HG03439 (cell line): ENCODE measurements at regions not wholly inside any gene's neighbourhood (a gene's known extent, or its start where the extent isn't known, plus 50 kb on each side); places are given as distances from the start of the nearest gene placed in this dataset.

ENCODE experiments used
- ATAC-seq: cut with Tn5 transposase; IDR thresholded peaks from one replicate; pipeline ENCODE4 v1.9.1; 2021; ENCODE audit warnings: mild to moderate bottlenecking, moderate library complexity; ENCODE audit not compliant: unreplicated experiment

DNA sequence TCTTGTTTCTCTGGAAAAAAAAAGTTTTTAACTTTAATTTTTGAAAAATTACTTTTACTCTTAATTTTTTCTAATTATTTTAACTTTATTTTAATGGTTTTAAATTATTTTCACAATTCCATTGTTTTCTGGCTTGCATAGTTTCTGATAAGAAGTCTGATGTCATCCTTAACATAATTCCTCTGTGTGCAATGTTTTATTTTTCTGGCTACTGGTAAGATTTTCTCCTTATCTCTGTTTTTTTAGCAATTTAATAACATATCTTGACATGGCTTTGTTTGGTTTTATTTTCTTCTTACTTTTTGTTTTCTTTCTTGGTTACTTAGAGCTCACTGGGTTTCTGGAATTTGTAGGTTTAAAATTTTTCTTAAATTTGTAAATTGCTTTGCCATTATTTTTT, 114.8 kb downstream of the TBXT start:
- no peak for ATAC-seq

DNA sequence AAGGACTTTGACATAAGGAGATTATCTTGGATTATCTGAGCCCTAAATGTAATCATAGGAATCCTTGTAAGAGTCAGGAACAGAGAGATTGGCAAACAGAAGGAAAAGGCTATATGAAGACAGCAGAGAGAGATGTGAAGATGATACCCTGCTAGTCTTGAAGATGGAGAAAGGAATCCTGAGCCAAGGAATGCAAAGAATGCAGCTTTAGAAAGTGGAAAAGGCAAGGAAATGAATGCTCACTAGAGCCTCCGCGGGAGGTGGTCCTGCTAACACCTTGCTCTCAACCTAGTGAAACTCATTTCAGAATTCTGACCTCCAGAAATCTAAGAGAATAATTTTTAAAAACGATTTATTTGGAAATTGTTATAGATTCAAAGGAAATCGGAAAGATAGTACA, 117.1 kb downstream of the TBXT start:
- no peak for ATAC-seq

GRCh38 chr6:166046982-166047381, 120.7 kb downstream of the TBXT start:
- ATAC-seq: no peak

- ATAC-seq: no peak
These were observed 121.4 kb downstream of the TBXT start for GRCh38 chr6:166046226-166046625.

DNA sequence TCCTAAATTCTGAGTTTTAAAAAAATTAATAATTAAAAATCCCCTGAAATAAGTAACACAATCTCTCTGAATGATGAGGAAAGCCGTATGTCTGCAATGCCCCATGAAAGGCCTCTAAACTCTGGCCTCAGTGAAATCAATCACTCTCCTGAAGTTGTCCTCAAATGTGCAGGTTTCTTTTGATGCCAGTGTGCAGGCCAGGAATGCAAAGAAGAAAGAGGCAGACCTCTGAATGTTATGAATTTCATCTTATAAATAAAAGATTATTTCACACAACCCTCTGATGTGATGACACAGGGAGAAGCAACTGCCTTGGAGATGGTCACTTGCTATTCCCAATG, 121.8 kb downstream of the TBXT start:
- ATAC-seq: no peak

DNA sequence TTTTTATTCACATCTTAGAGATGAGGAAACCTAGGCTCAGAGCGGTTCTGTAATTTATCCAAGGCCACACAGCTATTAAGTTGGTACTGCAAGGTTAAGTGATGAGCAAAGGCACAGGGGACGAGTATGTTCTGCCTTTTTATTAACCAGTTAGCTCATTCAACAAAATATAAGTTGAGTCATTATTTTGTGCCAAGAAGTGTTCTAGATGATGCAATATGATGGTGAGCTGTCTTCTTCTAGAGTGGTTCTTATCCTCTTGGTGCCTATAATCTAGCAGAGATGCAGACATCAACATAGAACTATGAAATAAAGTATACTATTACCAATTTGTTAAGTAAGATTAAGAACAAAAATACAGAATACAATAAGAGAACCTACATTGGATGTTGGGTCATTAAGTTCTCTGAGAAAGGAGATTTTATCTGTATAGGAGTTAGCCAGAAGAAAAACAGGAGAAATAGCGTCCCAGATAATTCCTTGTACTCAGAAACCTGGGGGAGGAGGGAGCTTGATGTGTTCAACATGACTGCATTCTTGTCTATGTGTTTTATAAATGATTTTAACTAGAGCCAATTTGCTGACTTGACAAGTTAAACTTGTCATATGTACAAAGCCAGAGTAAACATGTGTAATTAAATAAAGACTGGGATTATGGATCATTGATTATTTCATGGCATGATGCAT, 122.3 kb downstream of the TBXT start:
- no peak for ATAC-seq

DNA sequence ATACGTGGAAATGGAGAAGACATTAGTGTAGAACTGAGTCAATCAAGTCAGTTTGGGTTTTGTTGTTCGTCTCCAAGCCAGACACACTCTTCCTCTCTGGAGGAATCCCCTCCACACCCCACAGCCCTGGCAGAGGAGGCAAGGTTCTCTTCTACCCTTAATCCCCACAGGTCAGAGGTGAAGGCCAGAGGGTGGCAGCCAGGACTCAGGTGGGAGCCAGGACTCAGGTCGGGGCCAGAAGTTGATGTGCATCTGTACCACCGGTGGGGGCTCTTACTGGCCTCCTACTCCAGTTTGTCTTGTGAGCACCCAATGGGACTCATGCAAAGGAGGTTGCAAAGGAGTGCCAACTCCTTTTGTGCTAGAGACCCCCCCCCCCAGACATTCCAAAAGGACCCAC, 126.4 kb downstream of the TBXT start:
- ATAC-seq: no peak

GRCh38 chr6:166040292-166040691, 127.4 kb downstream of the TBXT start:
- ATAC-seq: no peak

GRCh38 chr6:166036316-166037095, 131.1 kb downstream of the TBXT start:
- ATAC-seq: no peak

- no peak for ATAC-seq
These were observed 135.1 kb downstream of the TBXT start for GRCh38 chr6:166032366-166033200.

DNA sequence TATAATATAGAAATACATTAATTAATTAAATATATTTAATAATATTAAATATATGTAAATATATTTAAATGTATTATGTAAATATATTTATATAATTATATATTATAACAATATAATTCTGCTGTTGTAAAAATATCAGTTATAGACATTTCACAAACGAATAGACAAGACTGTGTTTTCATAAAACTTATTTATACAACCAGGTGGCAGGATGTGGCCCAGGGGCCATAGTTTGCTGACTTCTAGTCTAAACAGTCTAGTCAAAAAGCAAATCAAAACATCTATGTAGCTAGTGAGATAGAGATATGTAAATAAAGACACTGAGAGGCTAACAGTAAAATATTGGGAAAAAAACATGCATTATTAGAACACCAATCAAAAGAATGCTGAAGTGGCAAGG, 136.4 kb downstream of the TBXT start:
- no peak for ATAC-seq

DNA sequence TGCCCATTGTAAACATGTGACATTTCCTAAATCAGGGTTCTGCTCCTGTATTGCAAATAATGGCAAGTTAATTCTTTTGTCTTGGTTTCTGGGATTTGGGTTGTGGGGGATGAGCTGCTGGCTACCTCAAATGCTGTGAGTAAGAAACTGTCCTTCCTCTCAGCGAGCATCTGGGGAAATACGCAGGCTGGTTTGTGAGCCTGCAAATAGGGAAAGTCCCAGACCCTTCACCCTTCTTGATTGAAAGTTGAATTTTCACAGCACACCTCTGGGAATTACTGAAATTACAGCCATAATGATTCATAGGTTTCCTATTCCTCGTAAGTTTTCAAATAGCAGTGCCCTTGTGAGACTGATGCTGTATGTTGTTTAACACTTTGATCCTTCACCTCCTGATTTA, 138.1 kb downstream of the TBXT start:
- no peak for ATAC-seq

GRCh38 chr6:166027761-166028160, 139.9 kb downstream of the TBXT start:
- no peak for ATAC-seq

DNA sequence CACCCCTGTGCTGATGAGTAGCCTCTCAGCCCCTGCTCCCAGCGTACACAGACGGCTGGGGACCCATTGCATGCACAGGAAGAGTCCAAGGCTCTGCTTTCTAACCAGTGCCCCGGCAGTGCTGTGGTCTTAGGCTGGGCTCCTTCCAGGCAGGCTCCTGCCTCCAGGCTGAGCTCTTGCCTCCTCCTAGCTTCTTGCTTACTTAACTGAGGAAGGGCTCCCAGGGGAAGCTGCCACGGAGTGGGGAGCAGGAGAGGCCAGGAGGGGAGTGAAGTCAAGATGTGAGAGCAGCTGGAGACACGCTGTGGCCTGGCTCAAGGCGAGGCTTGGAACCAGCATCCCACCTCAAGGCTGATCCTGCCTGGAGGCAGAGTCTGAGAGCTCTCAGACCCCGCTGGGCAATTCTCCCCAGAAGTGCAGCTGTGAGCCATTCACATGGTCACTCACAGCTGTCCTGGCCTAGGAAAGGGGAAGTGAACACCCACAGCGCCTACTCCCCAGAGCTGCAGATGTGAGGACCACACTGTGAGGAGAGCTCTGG, 141.0 kb downstream of the TBXT start:
- ATAC-seq: no peak

DNA sequence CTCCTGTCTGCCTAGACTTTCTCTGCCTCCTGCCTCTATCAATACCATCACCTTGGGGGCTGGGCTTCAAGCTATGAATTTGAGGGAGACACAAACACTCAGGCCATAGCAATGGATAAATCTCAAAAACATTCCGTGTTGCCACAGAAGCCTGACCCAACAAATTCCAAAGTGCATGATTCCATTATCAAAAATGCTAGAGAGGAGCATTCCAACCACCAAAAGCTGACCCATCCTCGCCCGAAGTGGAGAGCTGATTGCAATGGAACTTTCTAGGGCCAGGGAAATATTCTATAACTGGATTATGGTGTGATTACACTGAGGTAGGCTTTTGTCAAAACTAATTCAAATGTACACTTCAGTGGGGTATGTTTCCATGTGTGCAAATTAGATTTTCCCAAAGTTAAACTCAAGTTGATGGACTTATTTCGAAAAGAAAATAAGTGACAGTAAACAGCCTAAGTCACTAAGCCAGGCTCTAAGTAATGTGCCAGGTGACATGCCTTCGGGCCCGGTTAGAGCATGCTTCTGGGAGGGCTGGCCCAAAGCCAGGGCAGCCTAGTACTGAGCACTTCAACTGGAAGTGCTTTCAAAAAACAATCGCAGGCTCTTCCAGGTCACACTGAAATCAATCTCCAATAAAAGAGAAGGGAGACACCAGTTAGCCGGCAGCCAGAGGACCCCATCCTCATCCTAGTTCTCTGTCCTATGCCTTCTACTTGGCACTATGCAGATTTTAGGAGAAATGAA, 142.3 kb downstream of the TBXT start:
- ATAC-seq: no peak

DNA sequence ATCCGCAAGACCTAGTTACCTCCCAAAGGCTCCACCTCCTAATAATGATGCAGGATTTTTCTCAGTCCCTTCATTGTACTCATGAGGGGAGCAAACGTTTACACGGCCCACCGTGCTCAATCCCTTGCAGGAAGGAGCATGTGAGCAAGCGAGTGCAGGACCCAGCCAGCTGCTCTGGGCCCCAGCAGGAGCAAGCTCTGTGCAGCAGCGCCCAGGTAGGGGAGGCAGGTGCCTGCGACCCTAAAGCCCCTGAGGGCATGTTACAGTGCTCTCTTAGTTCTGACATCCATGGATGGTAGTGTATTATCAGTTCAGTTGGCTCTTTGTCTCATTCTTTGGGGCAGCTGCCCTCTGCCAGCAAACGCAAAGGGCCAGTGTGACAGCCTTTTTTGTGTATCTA, 143.4 kb downstream of the TBXT start:
- ATAC-seq: no peak

DNA sequence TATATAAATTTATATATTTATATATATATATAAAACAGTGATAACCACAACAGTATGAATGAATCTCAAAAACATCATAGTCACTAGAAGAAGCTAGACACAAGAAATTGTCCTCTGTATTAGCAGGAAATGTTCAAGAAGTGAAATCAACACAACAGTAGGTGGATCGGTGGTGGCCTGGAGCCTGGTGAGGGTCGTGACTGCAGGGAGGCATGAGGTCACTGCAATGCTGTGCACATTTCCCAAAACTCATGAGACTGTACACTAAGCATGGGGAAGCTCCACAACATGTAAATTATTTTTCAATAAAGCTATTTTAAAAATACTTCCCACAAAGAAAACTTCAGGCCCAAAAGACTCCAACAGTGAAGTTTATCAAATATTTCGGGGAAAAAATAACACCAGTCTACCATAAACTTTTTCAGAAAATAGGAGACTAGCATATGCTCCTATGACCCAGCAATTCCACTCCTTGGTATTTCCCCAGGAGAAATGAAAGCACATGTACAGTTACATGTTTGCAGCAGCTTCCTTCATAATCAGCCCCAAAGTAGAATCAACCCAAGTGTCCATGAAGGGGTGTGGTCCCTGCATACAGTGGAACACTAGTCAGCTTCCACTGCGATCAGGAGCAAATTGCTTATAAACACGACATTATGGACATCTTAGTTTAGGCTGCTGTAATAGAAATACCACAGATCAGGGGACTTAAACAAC, 144.2 kb downstream of the TBXT start:
- no peak for ATAC-seq

DNA sequence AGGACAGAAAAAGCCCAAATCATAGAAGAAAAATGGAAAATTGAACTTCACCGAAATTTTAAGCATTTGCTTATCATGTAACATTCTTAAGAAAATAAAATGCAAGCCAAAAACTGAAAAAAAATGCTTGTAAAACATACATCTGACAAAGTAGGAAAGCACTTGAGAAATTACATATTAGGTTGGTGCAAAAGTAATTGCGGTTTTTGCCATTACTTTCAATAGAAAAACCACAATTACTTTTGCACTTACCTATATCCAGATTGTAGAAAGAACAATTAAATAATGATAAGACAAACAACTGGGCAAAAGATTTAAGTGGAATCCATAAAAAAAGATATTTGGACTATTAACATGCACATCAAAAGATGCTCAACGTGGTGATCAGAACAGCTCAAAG, 146.2 kb downstream of the TBXT start:
- ATAC-seq: no peak

GRCh38 chr6:166019214-166019613, 148.4 kb downstream of the TBXT start:
- no peak for ATAC-seq

DNA sequence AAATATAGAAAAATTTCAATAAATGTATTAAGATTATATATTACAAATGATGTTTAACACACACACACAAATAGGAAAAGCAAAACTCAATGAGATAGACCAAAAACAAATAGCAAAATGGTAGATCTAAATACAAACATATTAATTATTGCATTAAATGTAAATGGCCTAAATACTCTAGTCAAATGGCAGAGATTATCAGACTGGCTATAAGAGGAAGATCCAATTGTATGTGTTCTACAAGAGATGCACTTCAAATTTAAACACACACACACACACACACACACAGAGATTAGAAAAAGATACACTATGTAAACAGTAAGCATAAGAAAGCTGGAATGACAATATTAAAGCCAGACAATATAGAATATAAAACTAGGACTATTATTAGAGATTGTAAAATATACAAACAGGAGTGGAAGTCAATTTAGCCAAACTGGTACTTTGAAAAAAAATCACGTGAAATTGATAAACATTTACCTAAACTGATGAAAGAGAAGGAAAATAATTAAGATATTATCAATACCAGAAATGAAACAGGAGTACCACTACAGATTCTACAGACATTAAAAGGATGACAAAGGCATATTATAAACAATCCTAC, 150.5 kb downstream of the TBXT start:
- ATAC-seq: no peak
